ENCODE measurements at regions not wholly inside any gene's neighbourhood (a gene's known extent, or its start where the extent isn't known, plus 50 kb on each side); places are given as distances from the start of the nearest gene placed in this dataset.
"Not testable (repeated sequence)": the region's sequence is repeated elsewhere in the genome, so short reads cannot be mapped to it uniquely, and the experiment has no call there.

DNA sequence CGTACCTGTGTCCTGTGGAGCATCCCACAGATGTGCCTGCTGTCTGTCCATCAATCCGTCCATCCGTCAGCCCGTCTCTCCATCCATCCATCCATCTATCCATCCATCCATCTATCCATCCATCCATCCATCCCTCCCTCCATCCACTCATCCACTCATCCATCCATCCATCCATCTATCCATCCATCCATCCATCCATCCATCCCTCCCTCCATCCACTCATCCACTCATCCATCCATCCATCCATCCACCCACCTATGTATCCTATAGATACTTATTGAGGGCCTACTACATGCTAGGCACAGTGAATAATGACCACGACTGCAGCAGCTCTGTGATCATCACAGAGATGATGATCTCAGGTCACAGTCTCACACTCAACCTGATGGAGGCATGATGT is 67.5 kb upstream of the TRABD2B start:
- TF ChIP-seq, protein P1, sequence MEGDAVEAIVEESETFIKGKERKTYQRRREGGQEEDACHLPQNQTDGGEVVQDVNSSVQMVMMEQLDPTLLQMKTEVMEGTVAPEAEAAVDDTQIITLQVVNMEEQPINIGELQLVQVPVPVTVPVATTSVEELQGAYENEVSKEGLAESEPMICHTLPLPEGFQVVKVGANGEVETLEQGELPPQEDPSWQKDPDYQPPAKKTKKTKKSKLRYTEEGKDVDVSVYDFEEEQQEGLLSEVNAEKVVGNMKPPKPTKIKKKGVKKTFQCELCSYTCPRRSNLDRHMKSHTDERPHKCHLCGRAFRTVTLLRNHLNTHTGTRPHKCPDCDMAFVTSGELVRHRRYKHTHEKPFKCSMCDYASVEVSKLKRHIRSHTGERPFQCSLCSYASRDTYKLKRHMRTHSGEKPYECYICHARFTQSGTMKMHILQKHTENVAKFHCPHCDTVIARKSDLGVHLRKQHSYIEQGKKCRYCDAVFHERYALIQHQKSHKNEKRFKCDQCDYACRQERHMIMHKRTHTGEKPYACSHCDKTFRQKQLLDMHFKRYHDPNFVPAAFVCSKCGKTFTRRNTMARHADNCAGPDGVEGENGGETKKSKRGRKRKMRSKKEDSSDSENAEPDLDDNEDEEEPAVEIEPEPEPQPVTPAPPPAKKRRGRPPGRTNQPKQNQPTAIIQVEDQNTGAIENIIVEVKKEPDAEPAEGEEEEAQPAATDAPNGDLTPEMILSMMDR (conservative IDR thresholded peaks at IDR 0.05; ENCODE audit: low read depth, low read length): not testable (repeated sequence)
- not testable (repeated sequence) for TF ChIP-seq EZH2phosphoT487 (IDR thresholded peaks at IDR 0.05; ENCODE audit: borderline replicate concordance, low read length)
